ENCODE measurements at regions not wholly inside any gene's neighbourhood (a gene's known extent, or its start where the extent isn't known, plus 50 kb on each side); places are given as distances from the start of the nearest gene placed in this dataset.
"Not testable (repeated sequence)": the region's sequence is repeated elsewhere in the genome, so short reads cannot be mapped to it uniquely, and the experiment has no call there.

GRCh38 chr6:92011681-92012245 is 1407.6 kb downstream of the EPHA7 start:
- DNase-seq, result no peak

- DNase-seq, result no peak
Measured at GRCh38 chr6:92008757-92009502, 1410.4 kb downstream of the EPHA7 start.

- DNase-seq, result no peak
Measured at GRCh38 chr6:92000112-92000511, 1413.2 kb upstream of the MAP3K7 start.

GRCh38 chr6:91994787-91995186 is 1407.9 kb upstream of the MAP3K7 start:
- no peak for DNase-seq

- no peak for DNase-seq
Measured at GRCh38 chr6:91982559-91982958, 1395.7 kb upstream of the MAP3K7 start.

- DNase-seq, result no peak
Measured at GRCh38 chr6:91976797-91977196, 1389.9 kb upstream of the MAP3K7 start.

- DNase-seq, result no peak
Measured at GRCh38 chr6:91970700-91971099, 1383.8 kb upstream of the MAP3K7 start.

GRCh38 chr6:91965872-91966271 is 1379.0 kb upstream of the MAP3K7 start:
- DNase-seq, result no peak

GRCh38 chr6:91961671-91962070 is 1374.8 kb upstream of the MAP3K7 start:
- no peak for DNase-seq

GRCh38 chr6:91961236-91961635 is 1374.4 kb upstream of the MAP3K7 start:
- no peak for DNase-seq

GRCh38 chr6:91941838-91942237 is 1355.0 kb upstream of the MAP3K7 start:
- no peak for DNase-seq

GRCh38 chr6:91940801-91941200 is 1353.9 kb upstream of the MAP3K7 start:
- DNase-seq, result no peak

- DNase-seq, result no peak
Measured at GRCh38 chr6:91926827-91927226, 1340.0 kb upstream of the MAP3K7 start.

- no peak for DNase-seq
Measured at GRCh38 chr6:91926361-91926760, 1339.5 kb upstream of the MAP3K7 start.

- DNase-seq, result no peak
Measured at GRCh38 chr6:91911945-91912344, 1325.1 kb upstream of the MAP3K7 start.

- DNase-seq, result no peak
Measured at GRCh38 chr6:91904586-91905164, 1317.8 kb upstream of the MAP3K7 start.

- DNase-seq, result no peak
Measured at GRCh38 chr6:91895599-91896285, 1308.9 kb upstream of the MAP3K7 start.

GRCh38 chr6:91886183-91886795 is 1299.4 kb upstream of the MAP3K7 start:
- no peak for DNase-seq

- not testable (repeated sequence) for DNase-seq
Measured at GRCh38 chr6:91881791-91882190, 1294.9 kb upstream of the MAP3K7 start.

- no peak for DNase-seq
Measured at GRCh38 chr6:91879386-91879995, 1292.6 kb upstream of the MAP3K7 start.

- no peak for DNase-seq
Measured at GRCh38 chr6:91877994-91878393, 1291.1 kb upstream of the MAP3K7 start.

GRCh38 chr6:91874971-91875370 is 1288.1 kb upstream of the MAP3K7 start:
- no peak for DNase-seq

Data from hematopoietic multipotent progenitor cell treated with erythropoietin and hydrocortisone succinate and interleukin-3 and kit ligand, for 6 days (in vitro differentiated cells).